HepG2 (cell line): ENCODE measurements at regions not wholly inside any gene's neighbourhood (a gene's known extent, or its start where the extent isn't known, plus 50 kb on each side); places are given as distances from the start of the nearest gene placed in this dataset.

Experiments
- GTF2F1 ChIP-seq: fragments of 150-350 bp; IDR thresholded peaks from 2 replicates; pipeline ENCODE4 v1.6.1; 2014; ENCODE audit warnings: low read length
- HNRNPUL1 ChIP-seq: fragments of 200-400 bp; formaldehyde crosslinking; IDR thresholded peaks from 2 replicates; pipeline ENCODE4 v1.6.1; 2017; ENCODE audit warnings: low read depth, mild to moderate bottlenecking, low read length, moderate library complexity
- NFYB ChIP-seq: sonication (generic); formaldehyde crosslinking; IDR thresholded peaks from 2 replicates; pipeline ENCODE4 v1.4.0; 2020; ENCODE audit warnings: missing genetic modification reagents
- SMARCC2 ChIP-seq: fragments of 450-650 bp; IDR thresholded peaks from 2 replicates; pipeline ENCODE4 v1.6.1; 2017; ENCODE audit warnings: antibody characterized with exemption, mild to moderate bottlenecking
- TBX3 ChIP-seq: fragments of 450-650 bp; IDR thresholded peaks from 2 replicates; pipeline ENCODE4 v1.6.1; 2017; ENCODE audit warnings: antibody characterized with exemption, mild to moderate bottlenecking, inconsistent platforms, borderline replicate concordance
- TCF7L2 ChIP-seq: IDR thresholded peaks from 2 replicates; pipeline ENCODE4 v1.6.1; 2011; ENCODE audit warnings: mild to moderate bottlenecking, low read depth, low read length, moderate library complexity
- ZFP90 ChIP-seq: sonication (generic); formaldehyde crosslinking; IDR thresholded peaks from 2 replicates; pipeline ENCODE4 v1.8.0; 2022; ENCODE audit warnings: missing genetic modification reagents, mild to moderate bottlenecking, inconsistent platforms, borderline replicate concordance
- ZNF138 ChIP-seq: sonication (generic); formaldehyde crosslinking; IDR thresholded peaks from 2 replicates; pipeline ENCODE4 v1.5.0; 2020; ENCODE audit warnings: mild to moderate bottlenecking, low read depth, missing genetic modification reagents
- ZNF776 ChIP-seq: sonication (generic); formaldehyde crosslinking; IDR thresholded peaks from 2 replicates; pipeline ENCODE4 v1.4.0; 2020; ENCODE audit warnings: mild to moderate bottlenecking, missing genetic modification reagents
- TF ChIP-seq, protein P1 (sequence below): sonication (generic); formaldehyde crosslinking; IDR thresholded peaks from 2 replicates; pipeline ENCODE4 v1.4.0; 2020; ENCODE audit warnings: low read depth, mild to moderate bottlenecking, missing genetic modification reagents

DNA sequence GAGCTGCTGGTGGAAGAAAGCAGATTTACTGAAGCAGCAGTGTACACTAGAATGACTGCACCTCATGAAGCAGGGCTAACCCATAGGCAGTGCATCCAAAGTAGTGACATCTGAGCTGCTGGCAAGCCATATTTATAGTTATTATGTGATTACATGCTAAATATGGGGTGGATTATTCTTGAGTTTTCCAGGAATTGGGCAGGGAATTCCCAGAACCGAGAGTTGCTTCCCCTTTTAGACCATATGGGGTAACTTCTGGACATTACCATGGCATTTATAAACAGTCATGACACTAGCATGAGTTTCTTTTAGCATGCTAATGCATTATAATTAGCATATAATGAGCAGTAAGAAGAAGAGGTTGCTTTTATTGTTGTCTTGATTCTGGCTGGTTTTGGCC is 665.8 kb upstream of the POU3F4 start:
- TF ChIP-seq NFYB (CRISPR knock-in tag), result no peak
- no peak for TF ChIP-seq TBX3
- TF ChIP-seq SMARCC2, result no peak
- no peak for TF ChIP-seq ZNF138 (CRISPR knock-in tag)
- no peak for TF ChIP-seq TCF7L2
- TF ChIP-seq ZFP90 (CRISPR knock-in tag), result no peak
- TF ChIP-seq GTF2F1, result no peak
- no peak for TF ChIP-seq ZNF776
- TF ChIP-seq HNRNPUL1, result no peak
- TF ChIP-seq, protein P1, sequence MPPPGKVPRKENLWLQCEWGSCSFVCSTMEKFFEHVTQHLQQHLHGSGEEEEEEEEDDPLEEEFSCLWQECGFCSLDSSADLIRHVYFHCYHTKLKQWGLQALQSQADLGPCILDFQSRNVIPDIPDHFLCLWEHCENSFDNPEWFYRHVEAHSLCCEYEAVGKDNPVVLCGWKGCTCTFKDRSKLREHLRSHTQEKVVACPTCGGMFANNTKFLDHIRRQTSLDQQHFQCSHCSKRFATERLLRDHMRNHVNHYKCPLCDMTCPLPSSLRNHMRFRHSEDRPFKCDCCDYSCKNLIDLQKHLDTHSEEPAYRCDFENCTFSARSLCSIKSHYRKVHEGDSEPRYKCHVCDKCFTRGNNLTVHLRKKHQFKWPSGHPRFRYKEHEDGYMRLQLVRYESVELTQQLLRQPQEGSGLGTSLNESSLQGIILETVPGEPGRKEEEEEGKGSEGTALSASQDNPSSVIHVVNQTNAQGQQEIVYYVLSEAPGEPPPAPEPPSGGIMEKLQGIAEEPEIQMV (CRISPR knock-in tag), result no peak
